ENCODE measurements at regions not wholly inside any gene's neighbourhood (a gene's known extent, or its start where the extent isn't known, plus 50 kb on each side); places are given as distances from the start of the nearest gene placed in this dataset.

- TF ChIP-seq ZNF317 (CRISPR knock-in tag; IDR thresholded peaks at IDR 0.05; ENCODE audit: borderline replicate concordance, low read depth) = no peak
- no peak for TF ChIP-seq FOXK1 (CRISPR knock-in tag; IDR thresholded peaks at IDR 0.05)
- TF ChIP-seq JUN (CRISPR knock-in tag; IDR thresholded peaks at IDR 0.05) = no peak
- TF ChIP-seq ZNF671 (CRISPR knock-in tag; IDR thresholded peaks at IDR 0.05) = no peak
- TF ChIP-seq, protein P1, sequence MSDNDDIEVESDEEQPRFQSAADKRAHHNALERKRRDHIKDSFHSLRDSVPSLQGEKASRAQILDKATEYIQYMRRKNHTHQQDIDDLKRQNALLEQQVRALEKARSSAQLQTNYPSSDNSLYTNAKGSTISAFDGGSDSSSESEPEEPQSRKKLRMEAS (CRISPR knock-in tag; IDR thresholded peaks at IDR 0.05) = no peak
- TF ChIP-seq ATF6 (CRISPR knock-in tag; IDR thresholded peaks at IDR 0.05) = no peak
- no peak for TF ChIP-seq CBFB (CRISPR knock-in tag; IDR thresholded peaks at IDR 0.05; ENCODE audit: low read depth)
- TF ChIP-seq ZNF396 (CRISPR knock-in tag; IDR thresholded peaks at IDR 0.05; ENCODE audit: borderline replicate concordance) = no peak
- no peak for TF ChIP-seq SOX15 (CRISPR knock-in tag; IDR thresholded peaks at IDR 0.05)
- TF ChIP-seq ETV6 (CRISPR knock-in tag; IDR thresholded peaks at IDR 0.05) = no peak
- Mint-ChIP-seq H3K27me3 (ENCODE audit: low read depth) (no peaks in the 10 kb centered on the region), H3K27ac (no peak overlapping the region), H3K4me3 (no peak overlapping the region), H3K36me3 (0 out of 2 replicates have a peak, but pooled peaks cover 3% of the 10 kb centered on the region), H3K4me1 (peaks cover 18% of the 10 kb centered on the region), H3K9me3 (no peaks in the 10 kb centered on the region)
- ATAC-seq = no peak
- ChIA-PET POLR2A (interaction anchor here (0.6 kb wide), 1 partner anchor 15 kb away, joined by 3 read pairs; no protein-coding TSS in a partner anchor), CTCF (interaction anchor here (0.6 kb wide), 1 partner anchor 45 kb away, joined by 3 read pairs; no protein-coding TSS in a partner anchor)
- no peak for DNase-seq (ENCODE audit: low spot score)
These were observed 341.0 kb upstream of the RGS6 start for GRCh38 chr14:71591231-71591630.

GRCh38 chr14:71591929-71592328 lies 340.3 kb upstream of the RGS6 start:
- ATAC-seq = no peak
- DNase-seq (ENCODE audit: low spot score) = no peak
- Mint-ChIP-seq H3K9me3 (no peaks in the 10 kb centered on the region), H3K36me3 (0 out of 2 replicates have a peak, but pooled peaks cover 3% of the 10 kb centered on the region), H3K4me3 (no peak overlapping the region), H3K27ac (no peak overlapping the region), H3K4me1 (peaks cover 11% of the 10 kb centered on the region), H3K27me3 (ENCODE audit: low read depth) (no peaks in the 10 kb centered on the region)
- POLR2A ChIA-PET = interaction anchor here (0.6 kb wide), 1 partner anchor 15 kb away, joined by 3 read pairs; no protein-coding TSS in a partner anchor
- CTCF ChIA-PET = no interaction called here
- TF ChIP-seq, protein P2, sequence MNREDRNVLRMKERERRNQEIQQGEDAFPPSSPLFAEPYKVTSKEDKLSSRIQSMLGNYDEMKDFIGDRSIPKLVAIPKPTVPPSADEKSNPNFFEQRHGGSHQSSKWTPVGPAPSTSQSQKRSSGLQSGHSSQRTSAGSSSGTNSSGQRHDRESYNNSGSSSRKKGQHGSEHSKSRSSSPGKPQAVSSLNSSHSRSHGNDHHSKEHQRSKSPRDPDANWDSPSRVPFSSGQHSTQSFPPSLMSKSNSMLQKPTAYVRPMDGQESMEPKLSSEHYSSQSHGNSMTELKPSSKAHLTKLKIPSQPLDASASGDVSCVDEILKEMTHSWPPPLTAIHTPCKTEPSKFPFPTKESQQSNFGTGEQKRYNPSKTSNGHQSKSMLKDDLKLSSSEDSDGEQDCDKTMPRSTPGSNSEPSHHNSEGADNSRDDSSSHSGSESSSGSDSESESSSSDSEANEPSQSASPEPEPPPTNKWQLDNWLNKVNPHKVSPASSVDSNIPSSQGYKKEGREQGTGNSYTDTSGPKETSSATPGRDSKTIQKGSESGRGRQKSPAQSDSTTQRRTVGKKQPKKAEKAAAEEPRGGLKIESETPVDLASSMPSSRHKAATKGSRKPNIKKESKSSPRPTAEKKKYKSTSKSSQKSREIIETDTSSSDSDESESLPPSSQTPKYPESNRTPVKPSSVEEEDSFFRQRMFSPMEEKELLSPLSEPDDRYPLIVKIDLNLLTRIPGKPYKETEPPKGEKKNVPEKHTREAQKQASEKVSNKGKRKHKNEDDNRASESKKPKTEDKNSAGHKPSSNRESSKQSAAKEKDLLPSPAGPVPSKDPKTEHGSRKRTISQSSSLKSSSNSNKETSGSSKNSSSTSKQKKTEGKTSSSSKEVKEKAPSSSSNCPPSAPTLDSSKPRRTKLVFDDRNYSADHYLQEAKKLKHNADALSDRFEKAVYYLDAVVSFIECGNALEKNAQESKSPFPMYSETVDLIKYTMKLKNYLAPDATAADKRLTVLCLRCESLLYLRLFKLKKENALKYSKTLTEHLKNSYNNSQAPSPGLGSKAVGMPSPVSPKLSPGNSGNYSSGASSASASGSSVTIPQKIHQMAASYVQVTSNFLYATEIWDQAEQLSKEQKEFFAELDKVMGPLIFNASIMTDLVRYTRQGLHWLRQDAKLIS (CRISPR knock-in tag; IDR thresholded peaks at IDR 0.05; ENCODE audit: borderline replicate concordance) = no peak
- TF ChIP-seq ZNF416 (CRISPR knock-in tag; IDR thresholded peaks at IDR 0.05) = no peak
- TF ChIP-seq JAZF1 (CRISPR knock-in tag; IDR thresholded peaks at IDR 0.05) = no peak
- no peak for TF ChIP-seq GABPB1 (CRISPR knock-in tag; IDR thresholded peaks at IDR 0.05)
- TF ChIP-seq MLX (CRISPR knock-in tag; IDR thresholded peaks at IDR 0.05) = no peak
- TF ChIP-seq, protein P3, sequence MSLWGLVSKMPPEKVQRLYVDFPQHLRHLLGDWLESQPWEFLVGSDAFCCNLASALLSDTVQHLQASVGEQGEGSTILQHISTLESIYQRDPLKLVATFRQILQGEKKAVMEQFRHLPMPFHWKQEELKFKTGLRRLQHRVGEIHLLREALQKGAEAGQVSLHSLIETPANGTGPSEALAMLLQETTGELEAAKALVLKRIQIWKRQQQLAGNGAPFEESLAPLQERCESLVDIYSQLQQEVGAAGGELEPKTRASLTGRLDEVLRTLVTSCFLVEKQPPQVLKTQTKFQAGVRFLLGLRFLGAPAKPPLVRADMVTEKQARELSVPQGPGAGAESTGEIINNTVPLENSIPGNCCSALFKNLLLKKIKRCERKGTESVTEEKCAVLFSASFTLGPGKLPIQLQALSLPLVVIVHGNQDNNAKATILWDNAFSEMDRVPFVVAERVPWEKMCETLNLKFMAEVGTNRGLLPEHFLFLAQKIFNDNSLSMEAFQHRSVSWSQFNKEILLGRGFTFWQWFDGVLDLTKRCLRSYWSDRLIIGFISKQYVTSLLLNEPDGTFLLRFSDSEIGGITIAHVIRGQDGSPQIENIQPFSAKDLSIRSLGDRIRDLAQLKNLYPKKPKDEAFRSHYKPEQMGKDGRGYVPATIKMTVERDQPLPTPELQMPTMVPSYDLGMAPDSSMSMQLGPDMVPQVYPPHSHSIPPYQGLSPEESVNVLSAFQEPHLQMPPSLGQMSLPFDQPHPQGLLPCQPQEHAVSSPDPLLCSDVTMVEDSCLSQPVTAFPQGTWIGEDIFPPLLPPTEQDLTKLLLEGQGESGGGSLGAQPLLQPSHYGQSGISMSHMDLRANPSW (CRISPR knock-in tag; conservative IDR thresholded peaks at IDR 0.05; ENCODE audit: low read depth) = no peak
- TF ChIP-seq OVOL2 (CRISPR knock-in tag; IDR thresholded peaks at IDR 0.05; ENCODE audit: borderline replicate concordance) = no peak
- TF ChIP-seq, protein P4, sequence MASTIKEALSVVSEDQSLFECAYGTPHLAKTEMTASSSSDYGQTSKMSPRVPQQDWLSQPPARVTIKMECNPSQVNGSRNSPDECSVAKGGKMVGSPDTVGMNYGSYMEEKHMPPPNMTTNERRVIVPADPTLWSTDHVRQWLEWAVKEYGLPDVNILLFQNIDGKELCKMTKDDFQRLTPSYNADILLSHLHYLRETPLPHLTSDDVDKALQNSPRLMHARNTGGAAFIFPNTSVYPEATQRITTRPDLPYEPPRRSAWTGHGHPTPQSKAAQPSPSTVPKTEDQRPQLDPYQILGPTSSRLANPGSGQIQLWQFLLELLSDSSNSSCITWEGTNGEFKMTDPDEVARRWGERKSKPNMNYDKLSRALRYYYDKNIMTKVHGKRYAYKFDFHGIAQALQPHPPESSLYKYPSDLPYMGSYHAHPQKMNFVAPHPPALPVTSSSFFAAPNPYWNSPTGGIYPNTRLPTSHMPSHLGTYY (CRISPR knock-in tag; IDR thresholded peaks at IDR 0.05) = no peak
- TF ChIP-seq HMGA2 (CRISPR knock-in tag; IDR thresholded peaks at IDR 0.05) = no peak
- no peak for TF ChIP-seq TEAD4 (CRISPR knock-in tag; IDR thresholded peaks at IDR 0.05)
- TF ChIP-seq, protein P5, sequence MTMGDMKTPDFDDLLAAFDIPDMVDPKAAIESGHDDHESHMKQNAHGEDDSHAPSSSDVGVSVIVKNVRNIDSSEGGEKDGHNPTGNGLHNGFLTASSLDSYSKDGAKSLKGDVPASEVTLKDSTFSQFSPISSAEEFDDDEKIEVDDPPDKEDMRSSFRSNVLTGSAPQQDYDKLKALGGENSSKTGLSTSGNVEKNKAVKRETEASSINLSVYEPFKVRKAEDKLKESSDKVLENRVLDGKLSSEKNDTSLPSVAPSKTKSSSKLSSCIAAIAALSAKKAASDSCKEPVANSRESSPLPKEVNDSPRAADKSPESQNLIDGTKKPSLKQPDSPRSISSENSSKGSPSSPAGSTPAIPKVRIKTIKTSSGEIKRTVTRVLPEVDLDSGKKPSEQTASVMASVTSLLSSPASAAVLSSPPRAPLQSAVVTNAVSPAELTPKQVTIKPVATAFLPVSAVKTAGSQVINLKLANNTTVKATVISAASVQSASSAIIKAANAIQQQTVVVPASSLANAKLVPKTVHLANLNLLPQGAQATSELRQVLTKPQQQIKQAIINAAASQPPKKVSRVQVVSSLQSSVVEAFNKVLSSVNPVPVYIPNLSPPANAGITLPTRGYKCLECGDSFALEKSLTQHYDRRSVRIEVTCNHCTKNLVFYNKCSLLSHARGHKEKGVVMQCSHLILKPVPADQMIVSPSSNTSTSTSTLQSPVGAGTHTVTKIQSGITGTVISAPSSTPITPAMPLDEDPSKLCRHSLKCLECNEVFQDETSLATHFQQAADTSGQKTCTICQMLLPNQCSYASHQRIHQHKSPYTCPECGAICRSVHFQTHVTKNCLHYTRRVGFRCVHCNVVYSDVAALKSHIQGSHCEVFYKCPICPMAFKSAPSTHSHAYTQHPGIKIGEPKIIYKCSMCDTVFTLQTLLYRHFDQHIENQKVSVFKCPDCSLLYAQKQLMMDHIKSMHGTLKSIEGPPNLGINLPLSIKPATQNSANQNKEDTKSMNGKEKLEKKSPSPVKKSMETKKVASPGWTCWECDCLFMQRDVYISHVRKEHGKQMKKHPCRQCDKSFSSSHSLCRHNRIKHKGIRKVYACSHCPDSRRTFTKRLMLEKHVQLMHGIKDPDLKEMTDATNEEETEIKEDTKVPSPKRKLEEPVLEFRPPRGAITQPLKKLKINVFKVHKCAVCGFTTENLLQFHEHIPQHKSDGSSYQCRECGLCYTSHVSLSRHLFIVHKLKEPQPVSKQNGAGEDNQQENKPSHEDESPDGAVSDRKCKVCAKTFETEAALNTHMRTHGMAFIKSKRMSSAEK (CRISPR knock-in tag; IDR thresholded peaks at IDR 0.05; ENCODE audit: borderline replicate concordance) = no peak

All from WTC11 (cell line).